Activated CD4-positive, alpha-beta T cell treated with anti-CD3 and anti-CD28 coated beads for 24 hours (primary cell): ENCODE measurements at regions not wholly inside any gene's neighbourhood (a gene's known extent, or its start where the extent isn't known, plus 50 kb on each side); places are given as distances from the start of the nearest gene placed in this dataset.
"Not testable (repeated sequence)": the region's sequence is repeated elsewhere in the genome, so short reads cannot be mapped to it uniquely, and the experiment has no call there.

Experiments
- DNase-seq, 2 donors: peaks; one replicate each; pipeline ENCODE4 v3.0.0-alpha.2; 2020; ENCODE audit warnings: low read depth in 2 of 2

DNA sequence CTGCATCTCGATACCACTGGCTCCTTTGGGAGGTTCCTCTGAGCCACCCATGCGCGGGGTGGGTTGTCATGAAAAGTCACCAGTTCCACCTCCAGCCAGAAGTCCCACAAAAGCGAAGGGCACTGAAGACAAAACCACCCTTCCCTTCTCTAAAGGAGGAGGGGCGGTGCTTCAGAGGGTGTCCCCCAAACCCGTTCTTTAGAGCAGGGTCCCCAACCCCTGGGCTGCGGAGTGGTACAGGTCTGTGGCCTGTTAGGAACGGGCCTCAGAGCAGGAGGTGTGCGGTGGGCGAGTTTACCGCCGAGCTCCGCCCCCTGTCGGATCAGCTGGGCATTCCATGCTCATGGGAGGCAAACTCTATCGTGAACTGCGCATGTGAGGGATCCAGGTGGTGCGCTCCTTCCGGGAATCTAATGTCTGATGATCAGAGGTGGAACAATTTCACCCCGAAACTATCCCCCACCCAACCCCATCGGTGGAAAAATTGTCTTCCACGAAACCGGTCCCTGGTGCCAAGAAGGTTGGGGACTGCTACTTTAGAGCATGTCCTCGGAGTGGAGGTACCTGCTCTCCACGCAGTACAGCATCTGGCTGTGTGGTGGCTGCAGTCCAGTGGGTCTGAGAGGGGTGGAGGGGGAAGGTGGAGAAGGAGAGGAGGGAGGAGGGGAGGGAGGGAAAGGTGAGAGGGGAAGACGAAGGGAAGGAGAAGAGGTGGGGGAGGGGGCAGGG lies 72.9 kb upstream of the SEPTIN5 start:
- DNase-seq: no peak

DNA sequence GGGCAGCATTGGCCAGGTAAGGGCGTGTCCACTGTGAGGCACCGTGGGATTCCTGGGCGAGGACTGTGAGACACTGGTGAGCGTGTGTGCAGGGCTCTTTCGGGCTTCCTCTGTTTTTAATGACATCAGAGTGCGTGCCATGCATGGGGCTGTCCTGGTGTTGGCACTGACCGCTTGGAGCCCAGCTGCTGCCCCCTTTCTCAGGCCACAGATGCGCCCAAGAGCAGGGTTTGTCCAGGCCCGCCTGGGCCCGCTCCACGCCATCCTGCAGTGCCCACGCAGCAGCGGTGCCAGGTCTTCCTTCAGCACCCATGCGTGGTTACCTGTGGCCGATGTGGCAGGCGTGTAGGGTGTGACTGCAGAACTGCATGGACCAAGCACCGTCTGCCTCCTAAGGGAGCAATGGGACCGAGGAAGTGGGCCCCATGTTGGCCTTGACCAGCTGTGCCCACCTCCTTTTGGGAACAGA lies 72.3 kb upstream of the SEPTIN5 start:
- DNase-seq: no peak

DNA sequence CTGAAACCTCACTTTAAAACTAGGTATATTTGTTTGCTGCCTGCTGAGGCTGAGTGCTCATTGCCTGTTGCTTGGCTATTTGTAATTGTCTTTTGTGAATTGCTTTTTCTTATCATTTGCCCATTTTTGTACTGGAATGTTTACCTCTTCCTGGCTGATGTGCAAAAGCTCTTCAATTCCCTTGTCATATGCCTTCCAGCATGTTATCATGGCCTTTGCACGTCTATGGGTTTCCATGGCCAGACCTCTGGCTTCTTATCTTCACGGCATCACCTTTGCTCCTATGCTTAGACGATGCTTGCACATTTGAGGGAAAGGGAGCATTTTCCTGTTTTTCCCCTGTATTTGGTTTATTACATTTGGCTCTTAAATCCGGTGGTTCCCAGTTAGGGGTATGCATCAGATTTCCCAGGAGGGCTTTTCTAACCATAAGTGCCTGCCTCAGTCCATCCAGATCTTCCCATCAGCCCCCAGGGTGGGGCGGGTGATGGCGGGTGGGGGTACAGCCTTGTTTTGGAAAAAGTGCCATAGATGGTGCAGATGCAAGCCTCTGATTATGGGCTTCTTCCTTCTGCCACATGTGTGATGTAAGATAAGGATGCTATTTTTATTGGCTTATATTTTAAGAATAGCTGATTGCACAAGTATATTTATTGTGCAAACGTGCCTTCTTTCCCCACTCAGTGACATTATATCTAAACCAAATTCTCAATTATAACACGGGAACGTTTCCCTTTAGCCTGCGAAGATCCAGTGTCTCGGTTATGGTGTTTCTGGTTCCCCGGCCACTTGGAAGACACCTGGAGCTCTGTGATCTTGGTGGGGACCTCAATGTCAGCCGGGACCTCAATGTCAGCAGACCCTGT lies 70.6 kb upstream of the SEPTIN5 start:
- no peak for DNase-seq

DNA sequence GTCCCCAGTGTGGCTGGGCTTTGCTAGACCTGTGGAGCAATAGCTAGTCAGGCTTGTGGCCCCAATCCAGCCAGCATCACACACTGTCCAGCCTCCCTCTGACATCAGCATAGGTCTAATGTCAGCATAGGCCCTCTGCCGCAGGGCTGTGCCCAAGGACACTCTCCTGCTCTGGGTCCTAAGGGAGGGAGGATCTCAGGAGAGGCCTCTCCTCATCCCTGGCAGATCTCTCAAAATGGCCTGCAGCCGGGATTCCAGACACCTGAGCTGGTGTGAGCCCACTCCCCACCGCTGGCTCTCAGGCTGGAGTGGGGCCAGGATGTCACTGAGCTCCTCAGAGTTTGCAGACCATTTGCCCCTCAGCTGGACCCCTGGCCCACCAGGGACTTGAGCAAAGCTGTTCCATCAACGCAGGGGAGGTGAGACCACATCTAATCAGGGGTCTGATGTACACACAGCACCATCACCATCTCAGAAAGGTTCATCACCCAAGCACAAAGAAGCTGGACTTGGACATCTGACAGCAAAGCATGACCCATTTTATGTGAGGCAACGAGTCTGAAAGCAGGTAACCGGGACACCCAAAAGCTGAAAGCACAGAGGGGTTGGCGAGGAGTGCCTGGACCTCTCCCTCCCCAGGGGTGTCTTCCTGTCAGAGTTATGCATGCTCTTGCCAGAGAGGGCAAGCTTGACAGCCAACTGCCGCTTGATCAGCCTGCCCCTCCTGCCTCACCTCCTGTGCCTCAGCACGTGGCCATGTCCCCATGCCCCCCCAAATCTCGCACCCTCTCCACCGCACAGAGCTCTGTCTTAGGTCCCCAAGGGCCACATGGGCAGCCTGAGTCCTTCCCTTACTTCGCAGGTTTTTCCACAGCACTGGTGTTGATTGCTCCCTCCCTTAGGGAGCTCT lies 69.7 kb upstream of the SEPTIN5 start:
- DNase-seq: no peak

DNA sequence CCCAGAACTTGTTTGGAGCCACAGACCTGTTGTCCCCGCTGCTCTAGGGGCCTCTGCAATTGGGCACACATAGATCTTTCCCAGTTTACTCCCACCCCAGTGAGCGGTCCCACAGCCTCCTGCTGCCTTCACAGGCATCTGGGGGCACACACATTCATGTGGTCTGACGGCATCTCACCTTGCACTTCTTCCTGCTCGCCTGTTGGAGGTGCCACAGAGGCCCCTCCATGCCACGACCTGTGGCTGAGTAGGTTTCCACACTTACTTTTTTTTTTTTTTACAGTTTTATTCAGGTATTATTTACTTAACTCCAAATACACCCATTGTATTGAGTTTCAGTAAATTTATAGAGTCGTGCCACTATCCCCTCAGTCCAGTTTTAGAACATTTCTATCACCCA lies 68.9 kb upstream of the SEPTIN5 start:
- DNase-seq: no peak

DNA sequence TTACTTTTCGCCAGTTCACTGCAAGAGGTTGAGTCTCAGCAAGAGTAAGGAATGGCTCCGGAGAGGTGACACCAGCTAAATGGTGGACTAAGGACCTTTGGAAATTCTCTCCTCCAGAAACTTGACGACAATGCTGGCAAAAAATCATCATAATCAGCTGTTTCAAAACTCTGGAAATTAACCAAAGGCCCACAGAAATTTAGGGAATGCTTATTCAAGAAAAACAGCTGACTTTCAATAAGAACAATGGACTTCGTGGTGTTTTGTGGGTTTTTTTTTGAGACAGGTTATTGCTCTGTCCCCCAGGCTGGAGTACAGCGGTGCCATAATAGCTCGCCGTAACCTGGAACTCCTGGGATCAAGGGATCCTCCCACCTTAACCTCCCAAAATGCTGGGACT lies 68.4 kb upstream of the SEPTIN5 start:
- no peak for DNase-seq

DNA sequence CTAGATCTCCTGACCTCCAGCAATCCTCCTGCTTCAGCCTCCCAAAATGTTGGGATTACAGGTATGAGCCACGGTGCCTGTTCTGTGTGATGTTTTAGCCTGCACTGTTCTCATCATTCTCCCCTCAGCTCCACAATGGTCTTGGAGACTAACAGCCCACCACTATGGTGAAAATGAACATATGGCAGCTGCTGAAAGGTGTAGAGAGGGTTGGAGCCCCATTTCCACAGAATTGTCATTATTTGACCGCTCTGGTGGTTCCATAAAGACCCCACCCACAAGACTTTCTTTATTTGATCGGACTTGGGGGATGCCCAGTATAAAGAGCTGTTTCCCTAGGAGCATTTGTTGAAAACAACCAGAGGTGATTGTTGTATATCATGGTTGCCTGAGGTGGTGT lies 67.9 kb upstream of the SEPTIN5 start:
- no peak for DNase-seq

DNA sequence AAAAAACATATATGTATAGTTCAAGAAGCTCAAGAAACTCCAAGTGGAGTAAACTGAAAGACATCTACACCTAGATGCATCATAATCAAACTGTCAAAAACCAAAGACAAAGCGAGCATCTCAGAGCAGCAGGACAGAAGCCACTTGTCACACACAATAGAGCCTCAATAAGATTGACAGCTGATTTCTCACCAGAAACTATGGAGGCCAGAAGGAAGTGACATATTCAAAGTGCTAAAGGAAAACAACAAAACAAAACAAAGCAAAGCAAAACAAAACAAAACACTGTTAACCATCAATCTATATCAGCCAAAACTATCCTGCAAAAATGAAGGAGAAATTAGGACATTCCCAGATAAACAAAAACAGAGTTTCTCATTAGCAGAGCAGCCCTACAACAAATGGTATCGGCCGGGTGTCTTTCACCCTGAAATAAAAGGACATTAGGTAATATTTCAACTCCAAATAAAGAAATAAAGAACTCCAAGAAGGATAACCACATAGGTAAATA lies 65.8 kb upstream of the SEPTIN5 start:
- DNase-seq: no peak

DNA sequence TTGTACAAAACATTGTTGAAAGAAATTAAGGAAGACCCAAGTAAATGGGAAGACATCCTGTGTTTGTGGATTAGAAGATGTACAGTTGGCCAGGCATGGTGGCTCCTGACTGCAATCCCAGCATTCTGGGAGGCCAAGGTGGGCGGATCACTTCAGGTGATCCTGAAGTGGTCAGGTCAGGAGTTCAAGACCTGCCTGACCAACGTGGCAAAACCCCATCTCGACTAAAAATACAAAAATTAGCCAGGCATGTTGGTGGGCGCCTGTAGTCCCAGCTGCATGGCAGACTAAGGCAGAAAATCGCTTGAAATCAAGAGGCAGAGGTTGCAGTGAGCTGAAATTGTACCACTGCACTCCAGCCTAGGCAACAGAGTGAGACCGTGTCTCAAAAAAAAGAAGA lies 62.0 kb upstream of the SEPTIN5 start:
- DNase-seq: no peak

DNA sequence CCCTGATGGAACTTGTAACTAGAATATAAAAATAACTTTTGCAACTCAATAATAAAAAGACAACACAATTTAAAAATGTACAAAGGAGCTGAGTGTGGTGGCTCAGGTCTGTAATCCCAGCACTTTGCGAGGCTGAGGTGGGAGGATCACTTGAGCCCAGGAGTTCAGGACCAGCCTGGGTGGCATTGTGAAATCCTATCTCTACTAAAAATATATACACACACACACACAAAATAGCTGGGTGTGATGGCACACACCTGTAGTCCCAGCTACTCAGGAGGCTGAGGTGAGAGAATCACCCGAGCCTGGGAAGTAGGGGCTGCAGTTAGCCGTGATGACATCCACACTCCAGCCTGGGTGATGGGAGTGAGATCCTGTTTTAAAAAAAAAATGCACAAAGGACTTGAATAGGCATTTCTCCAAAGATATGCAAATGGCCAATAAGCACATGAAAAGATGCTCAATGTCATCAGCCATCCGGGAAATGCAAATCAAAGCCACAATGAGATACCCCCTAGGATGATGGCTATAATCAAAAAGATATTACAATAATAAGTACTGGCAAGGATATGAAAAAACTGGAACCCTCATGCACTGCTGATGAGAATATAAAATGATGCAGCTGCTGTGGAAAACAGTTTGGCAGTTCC lies 59.8 kb upstream of the SEPTIN5 start:
- no peak for DNase-seq

DNA sequence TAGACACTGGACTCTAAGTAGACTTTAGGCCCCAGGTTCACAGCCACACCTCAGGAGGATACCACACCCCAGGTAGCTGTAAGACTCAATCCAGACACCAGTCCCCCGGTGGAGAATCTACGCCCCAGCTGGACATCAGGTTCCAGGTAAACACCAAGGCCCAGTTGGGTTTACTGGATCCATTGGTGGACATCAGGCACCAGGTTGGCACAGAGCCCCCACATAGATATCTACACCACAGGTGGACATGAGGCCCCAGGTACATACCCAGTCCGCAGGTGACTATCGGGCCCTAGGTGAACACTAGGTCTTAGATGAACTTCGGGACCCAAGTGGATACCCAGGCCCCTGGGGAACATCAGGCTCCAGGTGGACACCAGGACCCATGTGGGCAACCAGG lies 58.9 kb upstream of the SEPTIN5 start:
- DNase-seq: no peak

DNA sequence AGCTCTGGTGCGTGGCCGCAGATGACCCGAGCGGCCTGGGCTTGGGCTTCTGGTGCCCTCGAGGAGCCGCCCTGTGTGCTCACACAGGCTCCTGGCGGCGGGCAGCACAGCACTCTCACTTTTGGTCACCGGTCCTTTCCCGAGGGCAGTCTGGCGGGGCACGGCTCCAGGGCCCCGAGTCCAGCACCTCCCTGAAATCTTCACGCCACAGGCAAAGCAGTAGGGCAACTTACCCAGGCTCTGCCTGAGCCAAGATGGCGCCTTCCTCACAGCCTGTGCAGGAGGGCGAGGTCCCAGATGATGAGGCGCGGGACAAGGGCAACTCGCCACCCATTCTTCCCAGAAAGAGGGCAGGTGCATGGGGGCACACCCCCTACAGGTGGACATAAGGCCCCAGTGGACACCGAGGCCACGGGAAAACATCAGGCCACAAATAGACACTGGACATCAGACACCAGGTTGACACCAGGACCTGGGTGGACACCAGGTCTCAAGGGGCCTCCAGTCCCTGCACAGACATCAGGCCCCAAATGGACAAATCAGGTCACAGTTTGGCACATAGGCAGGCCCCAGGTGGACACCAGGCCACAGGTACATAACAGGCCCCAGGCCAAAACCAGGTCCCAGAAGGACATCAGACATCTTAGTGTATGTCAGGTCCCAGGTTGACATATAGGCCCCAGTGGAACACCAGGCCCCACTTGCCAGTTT lies 57.6 kb upstream of the SEPTIN5 start:
- no peak for DNase-seq

DNA sequence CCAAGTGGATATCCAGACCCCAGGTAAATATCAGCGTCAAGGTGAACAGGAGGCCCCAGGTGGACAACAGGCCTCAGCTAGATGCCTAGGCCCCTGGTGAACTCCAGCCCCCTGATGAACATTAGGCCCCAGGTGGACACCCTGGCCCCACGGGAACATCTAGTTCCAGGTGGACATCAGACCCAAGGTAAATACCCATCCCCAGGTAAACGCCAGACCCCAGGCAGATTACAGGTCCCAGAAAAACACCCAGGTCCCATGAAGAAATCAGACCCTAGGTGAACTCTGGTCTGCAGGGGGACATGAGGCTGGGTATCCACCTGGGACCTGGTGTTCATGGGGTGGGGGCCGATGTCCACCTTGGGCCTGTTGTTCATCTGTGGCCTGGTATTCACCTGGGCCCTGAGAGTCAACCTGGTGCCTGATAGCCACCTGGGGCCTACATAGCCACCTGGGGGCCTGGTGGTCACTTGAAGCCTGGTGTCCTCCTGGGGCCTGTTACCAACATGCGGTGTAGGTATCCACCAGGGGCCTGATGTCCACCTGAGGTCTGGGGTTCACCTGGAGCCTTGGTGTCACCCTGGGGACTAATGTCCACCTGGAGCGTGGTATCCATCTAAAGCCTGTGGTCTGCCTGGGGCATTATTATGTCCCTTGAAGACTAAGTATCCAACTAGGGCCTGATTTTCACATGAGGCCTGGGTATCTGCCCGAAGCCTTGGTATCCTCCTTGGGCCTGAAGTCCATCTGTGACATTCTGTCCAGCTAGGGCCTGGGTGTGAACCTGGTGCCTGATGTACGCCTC lies 56.8 kb upstream of the SEPTIN5 start:
- DNase-seq: no peak

DNA sequence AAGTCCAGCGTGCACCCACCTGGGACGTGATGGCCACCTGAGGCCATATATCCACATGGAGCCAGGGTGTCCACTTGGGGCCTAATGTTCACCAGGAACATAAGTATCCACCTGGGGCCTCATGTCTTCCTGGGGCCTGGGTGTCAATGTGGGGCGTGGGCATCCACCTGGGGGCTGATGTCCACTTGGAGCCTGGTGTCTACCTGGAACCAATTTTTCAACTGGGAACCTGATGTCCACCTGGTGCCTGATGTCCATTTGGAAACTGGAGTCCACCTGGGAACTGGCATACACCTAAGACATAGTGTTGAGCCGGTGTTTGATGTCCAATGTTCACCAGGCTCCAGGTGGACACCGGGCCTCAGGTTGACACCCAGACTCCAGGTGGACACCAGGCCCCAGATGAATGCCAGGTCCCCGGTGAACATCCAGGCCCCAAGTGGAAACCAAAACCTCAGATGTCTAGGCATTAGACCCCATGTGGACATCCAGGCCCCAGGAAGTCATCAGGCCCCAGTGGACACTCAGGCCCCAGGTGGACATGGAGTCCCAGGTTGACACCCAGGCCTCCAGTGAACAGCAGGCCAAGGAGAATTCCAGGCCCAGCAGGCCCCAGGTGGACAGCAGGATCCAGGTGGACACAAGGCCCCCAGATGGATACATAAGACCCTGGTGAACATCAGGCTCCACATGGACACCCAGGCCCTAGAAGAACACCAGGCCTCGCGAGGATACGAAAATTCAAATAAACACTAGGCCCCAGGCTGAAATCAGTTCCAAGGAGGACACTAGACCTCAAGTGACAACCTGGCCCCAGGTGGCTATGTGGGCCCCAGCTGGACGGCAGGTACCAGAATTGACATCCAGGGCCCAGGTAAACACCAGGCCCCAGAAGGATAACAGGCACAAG lies 56.0 kb upstream of the SEPTIN5 start:
- DNase-seq: no peak

DNA sequence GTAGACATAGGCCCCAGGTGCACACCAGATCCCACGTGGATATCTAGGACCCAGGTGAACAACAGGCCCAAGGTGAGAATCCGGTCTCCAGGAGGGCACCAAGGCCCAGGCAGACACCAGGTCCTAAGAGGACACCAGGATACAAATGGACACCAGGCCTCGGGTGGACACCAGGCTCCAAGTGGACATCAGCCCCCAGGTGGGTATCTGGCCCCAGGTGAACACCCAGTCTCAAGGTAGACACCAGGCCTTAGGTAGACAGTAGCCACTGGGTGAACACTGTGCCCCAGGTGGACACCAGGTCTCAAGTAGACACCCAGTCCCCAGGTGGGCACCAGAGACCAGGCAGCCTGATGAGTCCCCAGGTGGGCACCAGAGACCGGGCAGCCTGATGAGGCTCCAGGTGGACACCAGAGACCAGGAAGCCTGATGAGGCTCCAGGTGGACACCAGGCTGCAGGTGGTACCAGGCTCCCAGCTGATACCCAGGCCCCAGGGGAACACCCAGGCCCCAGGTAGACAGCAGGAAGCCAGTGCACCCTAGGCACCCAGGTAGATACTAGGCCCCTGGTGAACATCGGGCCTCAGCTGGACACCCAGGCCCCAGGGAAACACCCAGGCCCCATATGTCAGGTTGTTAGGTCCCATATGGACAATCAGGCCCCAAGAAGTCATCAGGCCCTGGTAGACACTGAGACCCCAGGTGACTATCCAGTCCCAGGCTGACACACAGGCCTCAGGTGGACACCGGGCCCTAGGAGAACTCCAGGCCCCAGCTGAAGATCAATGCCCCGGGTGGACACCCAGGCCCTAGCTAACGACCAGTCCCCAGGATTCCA lies 55.1 kb upstream of the SEPTIN5 start:
- no peak for DNase-seq

DNA sequence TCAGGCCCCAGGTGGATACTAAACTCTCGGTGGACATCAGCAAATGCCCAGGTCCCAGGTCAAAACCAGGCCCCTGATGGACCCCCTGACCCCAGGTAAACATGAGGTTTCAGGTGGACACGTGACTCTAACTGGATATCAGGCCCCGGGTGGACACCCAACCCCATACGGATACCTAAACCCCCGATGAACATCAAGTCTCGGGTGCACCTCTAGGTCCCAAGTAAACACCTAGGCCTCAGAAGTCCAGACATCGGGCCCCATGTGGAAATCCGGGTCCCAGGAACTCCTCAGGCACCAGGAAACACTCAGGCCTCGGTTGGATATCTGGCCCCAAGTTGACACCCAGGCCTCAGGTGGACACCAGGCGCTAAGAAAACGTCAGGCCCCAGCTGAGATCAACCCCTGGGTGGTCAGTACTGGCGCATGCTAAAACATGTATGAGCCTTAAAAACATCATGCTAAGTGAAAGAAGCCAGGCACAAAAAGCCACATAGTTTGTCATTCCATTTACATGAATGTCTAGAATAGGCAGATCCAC lies 54.4 kb upstream of the SEPTIN5 start:
- no peak for DNase-seq

DNA sequence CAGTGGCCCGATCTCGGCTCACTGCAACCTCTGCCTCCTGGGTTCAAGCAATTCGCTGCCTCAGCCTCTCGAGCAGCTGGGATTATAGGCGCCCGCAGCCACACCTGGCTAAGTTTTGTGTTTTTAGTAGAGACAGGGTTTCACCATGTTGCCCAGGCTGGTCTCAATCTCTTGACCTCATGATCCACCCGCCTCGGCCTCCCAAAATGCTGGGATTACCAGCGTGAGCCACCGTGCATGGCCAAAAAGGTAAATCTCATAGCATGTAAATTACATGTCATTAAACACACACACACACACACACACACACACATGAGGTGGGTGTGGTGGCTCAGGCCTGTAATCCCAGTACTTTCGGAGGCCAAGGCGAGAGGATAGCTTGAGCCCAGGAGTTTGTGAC lies 53.7 kb upstream of the SEPTIN5 start:
- not testable (repeated sequence) for DNase-seq

DNA sequence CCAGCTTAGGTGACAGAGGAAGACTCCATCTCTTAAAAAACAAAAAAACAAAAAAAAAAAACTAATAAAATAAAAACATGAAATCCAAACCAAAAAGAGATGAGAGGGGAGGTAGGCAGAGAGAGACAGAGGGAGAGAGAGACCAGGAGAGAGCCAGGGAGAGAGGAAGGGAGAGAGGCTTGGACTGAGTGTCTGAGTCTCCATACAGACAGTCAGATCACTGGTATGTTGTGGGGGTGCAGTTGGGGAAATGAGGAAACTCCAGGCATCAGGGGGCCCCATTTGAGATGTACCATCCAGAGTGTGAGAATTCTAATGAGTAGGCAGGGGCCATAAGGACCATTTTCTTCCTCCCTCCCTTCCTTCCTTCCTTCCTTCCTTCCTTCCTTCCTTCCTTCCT lies 53.1 kb upstream of the SEPTIN5 start:
- no peak for DNase-seq
